Epidermal melanocyte (primary cell): ENCODE measurements at regions not wholly inside any gene's neighbourhood (a gene's known extent, or its start where the extent isn't known, plus 50 kb on each side); places are given as distances from the start of the nearest gene placed in this dataset.

Experiments
- DNase-seq: peaks from one replicate; pipeline ENCODE4 v3.0.0; 2011; ENCODE audit warnings: low spot score; ENCODE audit not compliant: insufficient read length

DNA sequence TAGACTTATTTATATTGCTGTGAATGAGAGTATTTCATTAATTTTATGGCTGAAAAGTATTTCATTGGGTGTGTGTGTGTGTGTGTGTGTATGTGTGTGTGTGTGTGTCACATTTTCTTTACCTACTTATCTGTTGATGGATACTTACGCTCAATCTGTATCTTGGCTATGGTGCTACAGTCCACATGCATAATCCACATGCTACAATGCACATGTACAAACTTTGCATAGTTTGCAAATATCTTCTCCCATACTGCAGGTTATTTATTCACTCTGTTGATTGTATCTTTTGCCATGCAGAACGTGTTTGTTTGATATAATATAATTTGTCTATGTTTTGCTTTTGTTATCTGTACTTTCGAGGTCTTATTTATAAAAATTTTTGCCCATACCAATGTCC lies 167.8 kb downstream of the RAB28 start:
- DNase-seq, result no peak

DNA sequence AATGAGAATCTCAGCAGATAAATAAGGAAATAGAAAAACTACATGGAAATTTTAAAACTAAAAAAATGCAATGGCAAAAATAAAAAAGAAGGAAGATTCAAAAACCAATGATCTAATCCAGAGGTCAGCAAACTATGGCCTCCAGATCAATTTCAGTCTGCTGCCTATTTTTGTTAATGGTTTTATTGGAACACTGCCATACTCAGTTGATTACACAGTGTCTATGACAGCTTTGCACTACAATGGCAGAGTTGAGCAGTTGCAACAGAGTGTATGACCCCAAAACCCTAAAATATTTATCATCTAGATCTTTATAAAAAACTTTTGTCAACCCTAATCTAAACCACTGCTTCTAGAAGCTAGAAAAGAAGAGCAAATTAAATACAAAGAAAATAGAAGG lies 170.3 kb downstream of the RAB28 start:
- no peak for DNase-seq

GRCh38 chr4:13312264-13312663 lies 171.9 kb downstream of the RAB28 start:
- DNase-seq, result no peak

GRCh38 chr4:13309751-13310150 lies 174.4 kb downstream of the RAB28 start:
- DNase-seq, result no peak

GRCh38 chr4:13306356-13306755 lies 177.8 kb downstream of the RAB28 start:
- DNase-seq, result no peak

DNA sequence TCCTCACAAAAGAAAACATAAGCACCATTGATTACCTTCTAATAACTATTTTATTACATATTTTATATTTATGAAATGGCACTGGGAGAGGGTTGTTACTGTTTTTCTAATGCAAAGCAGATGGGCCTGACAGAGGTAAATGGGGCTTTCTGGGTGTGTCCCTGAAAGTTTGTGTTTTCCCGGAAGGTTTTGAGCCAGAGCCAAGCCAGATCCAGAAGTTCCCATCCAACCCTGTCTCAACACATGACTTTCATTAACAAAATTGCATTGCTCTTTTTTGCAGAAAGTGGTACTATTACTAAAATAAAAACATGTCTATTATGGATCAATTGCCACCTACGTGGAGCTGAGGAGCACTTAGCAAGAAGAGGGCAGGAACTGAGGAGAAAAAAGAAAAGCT lies 181.3 kb downstream of the RAB28 start:
- no peak for DNase-seq

GRCh38 chr4:13299343-13299742 lies 184.8 kb downstream of the RAB28 start:
- DNase-seq, result no peak

DNA sequence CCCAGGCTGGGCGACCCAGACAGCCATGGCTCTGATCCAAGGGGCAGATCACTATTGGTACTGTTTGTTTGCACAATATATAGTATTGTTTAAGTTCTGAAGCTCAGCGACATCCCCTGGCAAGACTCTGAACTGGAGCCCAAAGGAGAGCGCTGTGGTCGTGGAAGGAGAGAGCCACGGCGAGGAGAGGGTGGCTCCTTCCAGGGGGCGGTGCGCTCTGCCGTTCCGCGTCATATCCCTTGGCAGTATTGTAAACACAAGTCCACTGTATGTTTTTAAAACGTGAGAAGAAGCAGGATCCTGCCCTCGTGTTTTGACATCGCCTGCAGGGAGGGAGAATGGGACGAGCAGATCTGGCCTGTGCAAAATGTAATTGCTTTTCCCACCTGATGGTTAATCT lies 185.5 kb downstream of the RAB28 start:
- DNase-seq, result no peak

DNA sequence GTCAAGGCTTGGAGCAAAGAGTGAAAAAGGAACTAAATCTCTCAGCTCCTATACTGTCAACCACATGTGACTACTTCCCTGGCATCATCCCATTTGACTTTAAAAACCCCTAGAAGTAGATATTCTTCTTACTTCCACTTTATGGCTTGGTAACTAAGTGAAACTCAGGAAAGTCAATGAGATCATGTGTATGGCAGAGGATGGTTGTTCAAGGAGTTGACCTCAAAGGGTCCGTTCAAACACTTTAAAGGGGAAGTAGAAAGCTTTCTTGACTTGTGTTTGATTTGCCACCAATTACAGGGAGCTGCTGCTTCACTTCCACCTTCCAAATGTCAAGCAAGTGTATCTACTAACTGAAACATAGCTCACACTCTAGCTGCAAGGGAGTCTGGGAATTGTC lies 187.2 kb downstream of the RAB28 start:
- no peak for DNase-seq

GRCh38 chr4:13294961-13295605 lies 189.1 kb downstream of the RAB28 start:
- DNase-seq, result no peak

- no peak for DNase-seq
Observed at GRCh38 chr4:13292372-13292771, 191.8 kb downstream of the RAB28 start.

DNA sequence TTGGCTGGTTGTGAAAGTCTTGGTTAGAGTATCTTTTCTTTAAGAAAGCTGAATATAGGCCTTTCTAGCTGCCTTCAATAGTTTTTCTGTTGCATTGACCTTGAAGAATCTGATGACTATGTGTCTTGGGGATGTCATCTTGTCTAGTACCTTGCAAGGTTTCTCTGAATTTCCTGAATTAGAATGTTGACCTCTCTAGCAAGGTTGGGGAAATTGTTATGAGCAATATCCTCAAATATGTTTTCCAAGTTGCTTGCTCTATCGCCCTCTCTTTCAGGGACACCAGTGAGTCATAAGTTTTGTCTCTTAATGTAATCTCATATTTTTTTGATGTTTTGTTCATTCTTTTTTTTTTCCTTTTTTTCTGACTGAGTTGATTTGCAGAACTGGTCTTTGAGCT lies 194.7 kb downstream of the RAB28 start:
- DNase-seq, result no peak

DNA sequence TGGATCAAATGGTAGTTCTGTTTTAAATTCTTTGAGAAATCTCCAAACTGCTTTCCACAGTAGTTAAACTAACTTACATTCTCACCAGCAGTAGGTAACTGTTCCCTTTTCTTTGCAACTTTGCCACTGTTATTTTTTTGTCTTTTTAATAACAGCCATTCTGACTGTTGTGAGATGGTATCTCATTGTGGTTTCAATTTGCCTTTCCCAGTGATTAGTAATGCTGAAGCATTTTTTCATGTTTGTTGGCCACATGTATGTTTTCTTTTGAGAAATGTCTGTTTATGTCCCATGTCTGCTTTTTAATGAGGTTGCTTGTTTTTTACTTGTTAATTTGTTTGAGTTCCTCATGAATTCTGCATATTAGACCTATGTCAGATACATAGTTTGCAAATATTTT lies 198.8 kb downstream of the RAB28 start:
- no peak for DNase-seq

DNA sequence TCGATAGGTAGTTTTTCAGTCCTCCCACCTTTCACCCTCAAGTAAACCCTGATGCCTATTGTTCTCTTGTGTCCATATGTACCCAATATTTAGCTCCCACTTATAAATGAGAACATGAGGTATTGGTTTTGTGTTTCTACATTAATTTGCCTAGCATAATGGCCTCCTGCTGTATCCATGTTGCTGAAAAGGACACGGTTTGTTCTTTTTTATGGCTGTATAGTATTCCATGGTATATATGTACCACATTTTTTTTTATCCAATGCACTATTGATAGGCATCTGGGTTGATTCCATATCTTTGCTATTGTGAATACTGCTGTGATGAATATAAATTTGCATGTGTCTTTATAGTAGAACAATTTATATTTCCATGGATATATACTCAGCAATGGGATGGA lies 199.2 kb downstream of the RAB28 start:
- DNase-seq, result no peak

- DNase-seq, result no peak
Observed at GRCh38 chr4:13276357-13276756, 207.8 kb downstream of the RAB28 start.

DNA sequence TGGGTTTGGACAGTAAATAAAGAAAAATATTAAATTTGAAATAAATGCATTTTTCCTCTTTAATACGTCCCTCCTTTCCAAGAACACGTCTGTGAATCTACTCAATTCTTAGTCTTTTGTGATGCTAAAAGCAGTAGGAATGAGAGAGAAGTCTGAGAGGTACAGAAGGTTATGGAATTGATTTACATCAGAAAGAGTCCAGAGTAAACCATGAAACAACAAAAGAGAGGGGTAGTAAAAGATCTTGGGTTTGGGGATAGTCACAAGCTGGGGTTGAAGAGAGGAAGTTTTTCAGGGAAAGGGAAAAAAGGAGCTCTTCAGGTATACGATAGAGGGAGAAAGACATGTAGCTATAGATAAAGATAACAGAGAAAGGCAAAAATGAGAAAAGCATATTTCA lies 215.4 kb downstream of the RAB28 start:
- no peak for DNase-seq

- no peak for DNase-seq
Observed at GRCh38 chr4:13268165-13268564, 216.0 kb downstream of the RAB28 start.

DNA sequence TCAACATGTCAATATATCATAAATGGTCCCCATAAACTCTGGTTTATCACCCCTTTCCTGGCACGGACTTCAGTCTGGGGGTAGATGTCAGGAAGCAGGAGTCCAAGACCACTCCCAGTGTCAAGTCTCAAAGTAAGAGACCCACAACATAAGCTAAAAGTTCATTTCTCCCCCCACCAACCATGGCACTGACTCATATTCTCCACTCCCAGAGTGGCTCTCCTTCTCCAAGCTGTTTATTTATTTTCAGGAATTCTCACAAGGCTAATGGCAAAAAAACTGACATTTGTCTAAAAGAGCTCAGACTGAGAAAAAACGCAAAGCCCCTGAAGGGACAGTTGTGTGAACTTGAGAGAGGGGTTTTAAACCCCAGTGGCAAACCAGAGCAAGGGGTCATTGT lies 217.0 kb downstream of the RAB28 start:
- DNase-seq, result no peak

GRCh38 chr4:13266687-13267086 lies 217.5 kb downstream of the RAB28 start:
- no peak for DNase-seq

- no peak for DNase-seq
Observed at GRCh38 chr4:13263967-13264525, 220.1 kb downstream of the RAB28 start.

GRCh38 chr4:13262816-13263215 lies 221.3 kb downstream of the RAB28 start:
- no peak for DNase-seq

GRCh38 chr4:13261486-13262257 lies 222.5 kb downstream of the RAB28 start:
- DNase-seq, result no peak

GRCh38 chr4:13260513-13260912 lies 223.6 kb downstream of the RAB28 start:
- no peak for DNase-seq
